HCT116 (cell line): ENCODE measurements at regions not wholly inside any gene's neighbourhood (a gene's known extent, or its start where the extent isn't known, plus 50 kb on each side); places are given as distances from the start of the nearest gene placed in this dataset.

ENCODE experiments used
- ATAC-seq: fragments of 200-7000 bp; cut with Tn5 transposase; 2 replicates; pipeline ENCODE4 v1.9.1; 2020; ENCODE audit warnings: mild to moderate bottlenecking, moderate library complexity
- BruUV-seq: library from RNA; stranded (reverse); fragments of 400-500 nt; replicated peaks from 2 replicates; lab custom pipeline; 2021; lab: Mats Ljungman, UMichigan
- CTCF ChIA-PET: fragments of 300-600 bp; sonication (Branson Sonifier 250); formaldehyde crosslinking; loops from one replicate; lab custom pipeline; 2021; ENCODE audit warnings: antibody characterized with exemption; lab: Charles Lee
- POLR2A ChIA-PET: fragments of 300-600, 350-600 bp; sonication (Branson Sonifier 250); formaldehyde crosslinking; loops from one replicate; lab custom pipeline; 2021; ENCODE audit warnings: antibody characterized with exemption; lab: Charles Lee
- RAD21 ChIA-PET, 2 experiments: fragments of 300-600 bp; sonication (Branson Sonifier 250); formaldehyde crosslinking; loops; one replicate each; lab custom pipeline; 2023; ENCODE audit warnings: low total read pairs in 2 of 2; ENCODE audit not compliant: uncharacterized antibody in 2 of 2, unreplicated experiment in 2 of 2, low non-redundant PET in 1 of 2; lab: Charles Lee
- DNase-seq: peaks from one replicate; pipeline ENCODE4 v3.0.0-alpha.2; 2010; ENCODE audit warnings: low read depth, low spot score
- H2AFZ ChIP-seq: fragments of 200-600 bp; shearing (Covaris generic), sonication (generic); 2 replicates; pipeline ENCODE4 v1.6.1; 2017; ENCODE audit warnings: low read depth, mixed run types, mixed read lengths, antibody characterized with exemption, low read length; ENCODE audit not compliant: poor library complexity, severe bottlenecking
- H3K27ac ChIP-seq: 2 replicates; pipeline ENCODE4 v1.5.1; 2012; ENCODE audit warnings: low read depth, low read length
- H3K27me3 ChIP-seq: fragments of 200-600 bp; sonication (generic); 2 replicates; pipeline ENCODE4 v1.6.1; 2016; ENCODE audit warnings: mixed run types, low read length, mixed read lengths; ENCODE audit not compliant: insufficient read depth
- H3K36me3 ChIP-seq, 2 experiments: fragments of 200-500 bp in 1 of 2; fragments of 200-600 bp in 1 of 2; sonication (Bioruptor generic) in 1 of 2; sonication (generic) in 1 of 2; 2 replicates each; pipeline versions ENCODE4 v1.5.1 to v1.6.1; 2014 to 2016; ENCODE audit warnings: low read length in 2 of 2, inconsistent platforms in 1 of 2, mixed read lengths in 1 of 2, mixed run types in 1 of 2; ENCODE audit not compliant: insufficient read depth in 2 of 2, control insufficient read depth in 1 of 2
- H3K4me1 ChIP-seq, 2 experiments: fragments of 200-600 bp in 1 of 2; sonication (generic) in 1 of 2; 2 replicates each; pipeline versions ENCODE4 v1.5.1 to v1.6.1; 2012 to 2017; ENCODE audit warnings: low read length in 2 of 2, inconsistent platforms in 1 of 2, mild to moderate bottlenecking in 1 of 2, mixed read lengths in 1 of 2, mixed run types in 1 of 2, moderate library complexity in 1 of 2; ENCODE audit not compliant: insufficient read depth in 2 of 2, control insufficient read depth in 1 of 2
- H3K4me2 ChIP-seq: fragments of 200-600 bp; sonication (generic); 2 replicates; pipeline ENCODE4 v1.6.1; 2017; ENCODE audit warnings: mixed run types, low read length, mixed read lengths
- H3K4me3 ChIP-seq, 2 experiments: fragments of 200-600 bp in 1 of 2; sonication (generic) in 1 of 2; replicated peaks in 1 of 2; 2 replicates each; pipeline ENCODE4 v1.5.1; 2011 to 2016; ENCODE audit warnings: low read length in 2 of 2, control low read depth in 1 of 2, low read depth in 1 of 2, mild to moderate bottlenecking in 1 of 2, mixed read lengths in 1 of 2, mixed run types in 1 of 2
- H3K79me2 ChIP-seq: fragments of 200-600 bp; sonication (generic); 2 replicates; pipeline ENCODE4 v1.6.1; 2017; ENCODE audit warnings: mild to moderate bottlenecking, mixed run types, low read length, moderate library complexity, mixed read lengths; ENCODE audit not compliant: insufficient read depth
- H3K9ac ChIP-seq: fragments of 200-600 bp; sonication (generic); 2 replicates; pipeline ENCODE4 v1.6.1; 2016; ENCODE audit warnings: low read length, mixed read lengths
- H3K9me2 ChIP-seq: fragments of 200-600 bp; sonication (generic), shearing (Covaris generic); 2 replicates; pipeline ENCODE4 v1.6.1; 2017; ENCODE audit warnings: mixed run types, mild to moderate bottlenecking, moderate library complexity; ENCODE audit not compliant: insufficient read depth
- H3K9me3 ChIP-seq, 2 experiments: fragments of 200-500 bp in 1 of 2; fragments of 200-600 bp in 1 of 2; sonication (Bioruptor generic) in 1 of 2; sonication (generic) in 1 of 2; 2 replicates each; pipeline ENCODE4 v1.6.1; 2014 to 2017; ENCODE audit warnings: low read length in 2 of 2, mixed read lengths in 2 of 2, inconsistent platforms in 1 of 2, low read depth in 1 of 2, mild to moderate bottlenecking in 1 of 2, mixed run types in 1 of 2, moderate library complexity in 1 of 2; ENCODE audit not compliant: control insufficient read depth in 1 of 2, insufficient read depth in 1 of 2
- H4K20me1 ChIP-seq: fragments of 200-600 bp; sonication (generic), shearing (Covaris generic); 2 replicates; pipeline ENCODE4 v1.6.1; 2017; ENCODE audit warnings: mixed run types, mild to moderate bottlenecking, moderate library complexity; ENCODE audit not compliant: insufficient read depth
- CTCF ChIP-seq, 3 experiments: fragments of 200-600 bp in 1 of 3; sonication (generic) in 1 of 3; IDR thresholded peaks in 2 of 3; conservative IDR thresholded peaks in 1 of 3; 2 replicates each; pipeline ENCODE4 v1.5.1; 2012 to 2017; ENCODE audit warnings: low read depth in 2 of 3, low read length in 2 of 3, antibody characterized with exemption in 1 of 3, borderline replicate concordance in 1 of 3, control low read depth in 1 of 3, mild to moderate bottlenecking in 1 of 3, mixed read lengths in 1 of 3, mixed run types in 1 of 3, moderate library complexity in 1 of 3; ENCODE audit not compliant: insufficient read depth in 1 of 3
- EGR1 ChIP-seq: IDR thresholded peaks from 2 replicates; pipeline ENCODE4 v1.6.1; 2012; ENCODE audit warnings: low read depth
- FOSL1 ChIP-seq: IDR thresholded peaks from 2 replicates; pipeline ENCODE4 v1.6.1; 2012; ENCODE audit warnings: low read depth
- MAX ChIP-seq: IDR thresholded peaks from 2 replicates; pipeline ENCODE4 v1.6.1; 2012
- RAD21 ChIP-seq: IDR thresholded peaks from 2 replicates; pipeline ENCODE4 v1.6.1; 2012; ENCODE audit warnings: low read depth, mild to moderate bottlenecking
- SRF ChIP-seq: IDR thresholded peaks from 2 replicates; pipeline ENCODE4 v1.6.1; 2012; ENCODE audit warnings: low read depth
- YY1 ChIP-seq: IDR thresholded peaks from 2 replicates; pipeline ENCODE4 v1.6.1; 2011; ENCODE audit warnings: low read length, low read depth, moderate library complexity, mild to moderate bottlenecking; ENCODE audit not compliant: insufficient replicate concordance; ENCODE audit errors: extremely low read depth
- ZFX ChIP-seq: fragments of 450-650 bp; IDR thresholded peaks from 2 replicates; pipeline ENCODE4 v1.6.1; 2017
- intact Hi-C: fragments of 100-400 bp; cut with micrococcal nuclease; formaldehyde crosslinking; loops from 2 replicates; pipeline ENCODE4 v1.10.0; 2022

GRCh38 chr17:71494062-71494855 lies 626.6 kb upstream of the SOX9 start:
- DNase-seq (no peak), ATAC-seq (no peak)
- ChIA-PET CTCF (no interaction called here), RAD21 (no interaction called here), POLR2A (no interaction called here)
- BruUV-seq, result no TSS peak
- Histone ChIP-seq H3K27ac (no peak overlapping the region), H3K9ac (no peak overlapping the region), H3K79me2 (no peaks in the 10 kb centered on the region), H2AFZ (no peak overlapping the region), H3K27me3 (no peaks in the 10 kb centered on the region), H3K36me3 (no peaks in the 10 kb centered on the region), H3K9me3 (no peaks in the 10 kb centered on the region), H3K4me2 (no peak overlapping the region), H3K4me1 (no peaks in the 10 kb centered on the region), H3K4me3 (no peak overlapping the region), H3K9me2 (no peaks in the 10 kb centered on the region), H4K20me1 (no peaks in the 10 kb centered on the region)
- TF ChIP-seq SRF (no peak), EGR1 (no peak), RAD21 (no peak), ZFX (no peak), MAX (no peak), FOSL1 (no peak), YY1 (no peak), CTCF (IDR thresholded peaks at IDR 0.05 in 2 of 3, conservative IDR thresholded peaks at IDR 0.05 in 1 of 3; ENCODE audit: borderline replicate concordance in 1 of 3, insufficient read depth in 1 of 3, low read depth in 2 of 3, low read length in 2 of 3) (no peak)
- intact Hi-C loops, result no loop called here
